Activated naive CD8-positive, alpha-beta T cell treated with anti-CD3 and anti-CD28 coated beads, Interleukin-2, amount 50 U/mL, for 16 hours (primary cell): ENCODE measurements at regions not wholly inside any gene's neighbourhood (a gene's known extent, or its start where the extent isn't known, plus 50 kb on each side); places are given as distances from the start of the nearest gene placed in this dataset.
"Not testable (repeated sequence)": the region's sequence is repeated elsewhere in the genome, so short reads cannot be mapped to it uniquely, and the experiment has no call there.

Experiments used
- DNase-seq: peaks from one replicate; pipeline ENCODE4 v3.0.0-alpha.2; 2020; ENCODE audit warnings: low read depth, low spot score

GRCh38 chr2:191476901-191477300 is 201.0 kb upstream of the NABP1 start:
- no peak for DNase-seq

- DNase-seq = no peak
Measured at GRCh38 chr2:191478799-191479679, 198.9 kb upstream of the NABP1 start.

DNA sequence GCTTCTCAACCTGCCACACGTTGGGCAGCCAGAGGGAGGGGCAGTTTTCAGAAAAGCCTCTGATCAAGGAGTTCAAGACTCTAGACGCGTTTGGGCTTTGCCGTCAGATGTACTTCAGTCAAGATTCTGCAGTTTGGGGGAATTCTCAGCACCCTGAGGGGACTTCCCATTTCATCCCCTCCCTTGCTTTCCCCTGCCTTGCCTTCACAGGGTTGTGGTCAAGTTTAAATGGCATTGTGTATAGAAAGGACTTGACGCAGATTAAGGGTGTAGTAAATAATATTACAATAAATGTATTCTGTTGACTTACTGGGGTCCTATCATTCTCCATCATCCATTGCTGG is 198.3 kb upstream of the NABP1 start:
- DNase-seq = no peak

DNA sequence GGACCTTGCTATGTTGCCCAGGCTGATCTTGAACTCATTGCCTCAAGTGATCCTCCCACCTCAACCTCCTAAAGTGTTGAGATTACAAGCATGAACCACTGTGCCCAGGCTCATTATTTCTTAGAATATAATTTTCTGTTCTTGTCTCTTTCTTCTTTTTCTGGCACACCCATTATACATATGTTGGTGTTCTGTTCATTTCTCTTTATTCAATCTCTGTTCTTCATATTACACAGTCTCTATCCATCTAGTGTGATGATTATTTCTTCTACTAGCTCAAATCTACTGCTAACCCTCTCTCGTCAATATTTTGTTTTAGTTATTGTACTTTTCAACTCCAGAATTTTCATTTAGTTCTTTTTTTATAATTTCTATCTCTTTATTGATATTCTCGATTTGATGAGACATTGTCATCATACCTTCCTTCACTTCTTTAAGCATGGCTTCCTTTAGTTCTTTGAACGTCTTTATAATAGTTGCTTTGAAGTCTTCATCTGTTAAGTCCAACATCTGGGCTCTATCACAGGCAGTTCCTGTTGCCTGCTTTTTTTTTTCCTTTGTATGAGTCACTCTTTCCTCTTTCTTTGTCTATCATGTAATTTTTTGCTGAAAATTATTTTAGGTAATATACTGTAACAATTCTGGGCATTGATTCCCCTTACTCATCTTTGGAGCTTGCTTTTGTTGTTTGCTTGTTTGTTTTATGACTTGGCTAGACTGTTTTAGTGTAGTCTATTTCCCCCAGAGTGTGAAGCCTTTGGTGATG is 196.4 kb upstream of the NABP1 start:
- no peak for DNase-seq

GRCh38 chr2:191483117-191483516 is 194.8 kb upstream of the NABP1 start:
- DNase-seq = no peak

- no peak for DNase-seq
Measured at GRCh38 chr2:191486584-191487320, 191.2 kb upstream of the NABP1 start.

GRCh38 chr2:191488135-191488534 is 189.8 kb upstream of the NABP1 start:
- DNase-seq = no peak

DNA sequence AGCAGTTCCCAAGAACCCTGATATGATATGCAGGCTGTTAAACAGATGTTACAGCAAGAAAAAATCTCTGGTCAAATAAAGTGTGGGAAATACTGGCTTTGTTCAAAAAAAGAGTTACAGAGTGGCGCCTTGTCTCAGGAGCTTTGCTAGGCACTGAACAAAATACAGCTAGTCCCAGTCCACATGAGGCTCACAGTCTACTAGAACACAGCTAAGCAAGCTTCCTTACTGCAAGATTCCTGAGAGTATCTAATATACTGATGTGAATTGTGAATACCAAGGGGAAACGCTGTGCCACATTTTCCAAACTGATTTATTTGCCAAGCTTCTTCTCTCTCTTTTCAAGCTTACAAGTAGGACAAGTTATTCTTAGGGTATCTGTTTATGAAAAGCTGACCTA is 188.8 kb upstream of the NABP1 start:
- DNase-seq = no peak

- DNase-seq = no peak
Measured at GRCh38 chr2:191496838-191497237, 181.1 kb upstream of the NABP1 start.

DNA sequence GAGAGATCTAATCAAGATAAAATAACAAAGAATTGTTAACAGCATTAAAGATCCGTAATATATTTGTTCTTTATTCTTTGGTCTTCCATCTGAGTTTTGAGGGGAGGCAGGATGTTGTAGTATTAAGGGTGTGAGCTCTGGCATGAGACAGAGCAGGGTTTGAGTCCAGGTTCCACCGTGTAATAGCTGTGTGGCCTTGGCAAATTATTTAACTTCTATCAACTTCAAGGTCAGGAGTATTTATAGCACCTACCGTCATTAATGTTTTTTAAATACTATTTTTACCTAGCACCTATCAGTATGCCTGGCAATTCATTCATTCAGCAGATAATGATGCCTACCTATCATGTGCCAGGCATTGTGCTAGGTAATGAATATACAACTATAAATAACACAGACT is 180.1 kb upstream of the NABP1 start:
- no peak for DNase-seq

GRCh38 chr2:191499050-191499449 is 178.9 kb upstream of the NABP1 start:
- no peak for DNase-seq

DNA sequence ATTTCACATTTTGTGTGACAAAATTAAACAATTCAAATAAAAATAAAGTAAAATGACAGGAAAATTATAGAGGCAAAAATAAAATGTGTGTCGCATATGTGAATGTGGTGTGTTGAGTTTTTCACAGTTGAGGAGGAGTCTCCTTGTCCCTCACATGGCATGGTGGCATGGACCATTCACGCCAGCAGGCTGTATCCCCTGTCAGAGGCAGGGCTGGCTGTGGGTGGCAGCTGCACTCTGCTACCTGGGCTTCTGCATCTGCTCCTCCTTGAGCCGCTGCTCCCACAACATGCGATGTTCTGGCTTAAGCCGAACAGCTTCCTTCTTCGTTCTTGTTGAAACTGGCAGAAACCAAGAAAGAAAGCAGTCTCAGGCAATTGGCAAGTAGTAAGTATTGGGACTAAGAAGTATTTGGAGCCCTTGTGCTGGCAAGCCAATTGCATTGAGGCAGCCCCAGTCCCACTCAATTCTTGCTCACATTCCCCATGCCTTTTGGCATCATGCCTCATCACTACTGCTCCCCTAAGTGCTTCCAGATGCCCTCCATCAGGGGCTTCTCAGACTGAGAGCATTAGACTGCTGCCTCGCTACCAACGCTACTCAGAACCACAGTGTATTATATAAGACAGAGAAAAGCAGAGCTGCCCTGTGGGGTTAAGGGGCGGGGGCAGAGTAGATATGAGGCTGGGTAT is 177.9 kb upstream of the NABP1 start:
- DNase-seq = no peak

DNA sequence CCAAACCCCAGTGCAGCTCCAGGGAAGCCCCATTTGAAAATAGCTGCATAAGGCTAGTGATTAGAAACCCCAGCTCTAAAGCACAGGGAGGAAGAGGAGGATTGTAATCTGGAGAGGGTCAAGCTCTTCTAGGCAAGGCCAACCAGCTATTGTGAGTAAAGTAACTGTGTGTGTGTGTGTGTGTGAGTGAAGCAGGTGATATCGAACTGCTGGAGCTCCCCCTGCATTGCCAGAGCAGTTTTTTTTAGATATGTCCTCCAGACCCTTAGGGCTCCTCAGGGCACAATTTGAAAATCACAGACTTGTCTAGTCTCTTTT is 177.4 kb upstream of the NABP1 start:
- no peak for DNase-seq

- no peak for DNase-seq
Measured at GRCh38 chr2:191500884-191501560, 176.9 kb upstream of the NABP1 start.

DNA sequence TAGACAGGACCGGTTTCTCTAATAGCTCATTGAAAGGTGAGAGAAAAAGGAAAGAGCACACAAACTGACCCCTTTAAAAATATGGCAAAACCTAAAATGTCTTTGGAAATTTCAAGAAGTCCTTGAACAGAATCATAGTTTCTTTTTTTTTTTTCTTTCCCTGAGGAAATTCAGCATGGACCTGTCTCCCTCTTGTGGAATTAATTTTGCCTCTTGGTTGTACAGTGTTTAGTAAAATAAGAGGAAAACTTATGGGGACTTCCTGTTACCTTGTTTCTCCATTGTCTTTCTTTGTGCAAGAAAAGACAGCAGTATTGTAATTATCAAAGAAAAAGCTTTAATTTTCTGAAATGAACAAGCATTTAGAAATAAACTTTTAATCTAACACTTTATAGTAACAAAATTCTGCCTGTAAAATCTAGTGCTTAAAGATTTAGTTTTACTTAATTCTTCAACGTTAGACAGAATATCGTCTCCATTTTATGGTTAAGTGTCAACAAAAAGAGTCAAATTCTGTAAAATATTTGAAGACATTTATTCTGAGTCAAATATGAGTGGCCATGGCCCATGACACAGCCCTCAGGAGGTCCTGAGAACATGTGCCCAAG is 176.3 kb upstream of the NABP1 start:
- no peak for DNase-seq

DNA sequence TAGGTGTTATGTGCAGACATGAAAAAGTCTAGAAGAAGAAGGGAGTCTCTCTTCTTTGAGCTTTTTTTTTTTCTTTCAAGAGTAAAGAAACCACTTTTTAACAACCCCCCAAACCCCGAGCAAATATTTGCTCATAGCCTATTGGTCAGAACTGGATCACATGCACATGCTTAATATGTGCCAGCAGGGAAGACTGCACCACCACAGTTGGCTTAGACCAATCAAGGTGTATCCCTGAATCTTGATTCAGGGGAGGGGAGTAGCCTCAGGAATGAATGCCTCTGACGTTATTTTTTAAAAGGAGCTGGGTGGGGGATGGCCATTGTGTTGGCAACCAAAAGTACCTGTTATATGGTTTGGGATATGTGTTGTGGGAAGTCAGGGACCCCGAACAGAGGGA is 171.4 kb upstream of the NABP1 start:
- no peak for DNase-seq

- not testable (repeated sequence) for DNase-seq
Measured at GRCh38 chr2:191507252-191507853, 170.6 kb upstream of the NABP1 start.

DNA sequence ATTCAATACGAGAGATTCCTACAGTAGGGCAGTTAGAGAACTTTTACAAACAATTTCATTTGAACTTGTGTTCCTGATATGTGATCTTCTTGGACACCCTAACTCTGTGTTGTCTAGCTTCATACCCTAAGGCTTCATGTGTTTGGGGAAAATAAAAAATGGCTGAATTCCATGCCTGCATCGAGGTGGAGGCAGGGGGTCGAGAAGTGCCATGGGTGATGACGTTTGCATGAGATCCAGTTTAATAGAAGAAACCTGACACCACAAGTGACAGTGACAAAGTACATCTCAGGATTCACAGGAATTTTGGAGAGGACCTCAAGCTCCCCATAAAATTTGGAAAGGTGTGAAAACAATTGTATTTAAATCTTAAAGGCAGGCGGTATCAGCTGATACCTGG is 169.2 kb upstream of the NABP1 start:
- no peak for DNase-seq

- no peak for DNase-seq
Measured at GRCh38 chr2:191512216-191512835, 165.6 kb upstream of the NABP1 start.

DNA sequence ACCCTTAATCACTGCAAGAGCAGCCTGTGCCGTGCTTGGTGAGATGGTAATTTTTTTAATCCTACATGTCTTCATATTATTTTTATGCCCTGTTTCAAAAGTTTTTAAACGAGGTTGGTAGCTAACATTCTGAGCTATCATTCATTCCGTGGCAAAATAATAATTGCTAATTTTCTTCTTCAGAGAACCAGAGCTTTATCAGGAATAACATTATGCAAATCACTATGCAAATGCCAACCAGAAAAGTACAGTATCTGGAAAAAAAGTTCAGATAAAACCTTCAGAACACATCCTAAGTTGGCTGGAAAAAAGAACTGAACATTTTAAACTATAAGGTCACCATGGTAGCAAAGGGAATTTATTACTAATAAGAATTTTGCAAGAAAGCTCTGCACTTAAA is 165.1 kb upstream of the NABP1 start:
- DNase-seq = no peak
